GM13977 (cell line): ENCODE measurements at regions not wholly inside any gene's neighbourhood (a gene's known extent, or its start where the extent isn't known, plus 50 kb on each side); places are given as distances from the start of the nearest gene placed in this dataset.

Experiments used
- DNase-seq: peaks from one replicate; pipeline ENCODE4 v3.0.0; 2012; ENCODE audit warnings: low spot score
- in situ Hi-C: fragments of 300-500 bp; cut with MboI; formaldehyde crosslinking; loops from one replicate; pipeline ENCODE4 v1.12.0; 2022; ENCODE audit warnings: low sequenced_read_pairs, low pct_unique_long_range_greater_than_20kb, mixed read lengths, inconsistent platforms; ENCODE audit not compliant: unreplicated experiment
- TF ChIP-seq, protein P1 (sequence below): IDR thresholded peaks from 2 replicates; pipeline ENCODE4 v1.5.1; 2012; ENCODE audit warnings: mild to moderate bottlenecking, control low read depth; ENCODE audit not compliant: insufficient read depth; ENCODE audit errors: extremely low read depth, missing control alignments

DNA sequence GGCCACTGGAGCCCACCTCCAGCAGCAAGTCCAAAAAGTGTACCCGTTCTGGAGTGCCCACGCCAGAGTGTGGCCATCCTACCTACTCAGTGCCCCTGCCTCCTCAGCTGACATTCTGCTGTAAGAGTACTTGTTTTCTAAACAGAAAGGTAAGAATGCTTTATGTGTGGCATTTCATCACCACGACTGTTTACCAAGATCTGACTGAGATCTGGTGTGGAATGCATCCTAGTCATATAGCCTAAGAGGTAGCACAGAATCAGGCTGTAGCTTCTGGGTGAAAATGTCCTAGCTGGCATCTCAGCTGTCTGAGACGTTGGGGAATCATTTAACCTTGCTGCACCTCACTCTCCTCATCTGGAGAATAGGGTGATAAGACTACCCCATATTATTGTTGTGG, 638.7 kb upstream of the TENM3 start:
- TF ChIP-seq, protein P1, sequence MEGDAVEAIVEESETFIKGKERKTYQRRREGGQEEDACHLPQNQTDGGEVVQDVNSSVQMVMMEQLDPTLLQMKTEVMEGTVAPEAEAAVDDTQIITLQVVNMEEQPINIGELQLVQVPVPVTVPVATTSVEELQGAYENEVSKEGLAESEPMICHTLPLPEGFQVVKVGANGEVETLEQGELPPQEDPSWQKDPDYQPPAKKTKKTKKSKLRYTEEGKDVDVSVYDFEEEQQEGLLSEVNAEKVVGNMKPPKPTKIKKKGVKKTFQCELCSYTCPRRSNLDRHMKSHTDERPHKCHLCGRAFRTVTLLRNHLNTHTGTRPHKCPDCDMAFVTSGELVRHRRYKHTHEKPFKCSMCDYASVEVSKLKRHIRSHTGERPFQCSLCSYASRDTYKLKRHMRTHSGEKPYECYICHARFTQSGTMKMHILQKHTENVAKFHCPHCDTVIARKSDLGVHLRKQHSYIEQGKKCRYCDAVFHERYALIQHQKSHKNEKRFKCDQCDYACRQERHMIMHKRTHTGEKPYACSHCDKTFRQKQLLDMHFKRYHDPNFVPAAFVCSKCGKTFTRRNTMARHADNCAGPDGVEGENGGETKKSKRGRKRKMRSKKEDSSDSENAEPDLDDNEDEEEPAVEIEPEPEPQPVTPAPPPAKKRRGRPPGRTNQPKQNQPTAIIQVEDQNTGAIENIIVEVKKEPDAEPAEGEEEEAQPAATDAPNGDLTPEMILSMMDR = no peak
- in situ Hi-C loops = no loop called here

DNA sequence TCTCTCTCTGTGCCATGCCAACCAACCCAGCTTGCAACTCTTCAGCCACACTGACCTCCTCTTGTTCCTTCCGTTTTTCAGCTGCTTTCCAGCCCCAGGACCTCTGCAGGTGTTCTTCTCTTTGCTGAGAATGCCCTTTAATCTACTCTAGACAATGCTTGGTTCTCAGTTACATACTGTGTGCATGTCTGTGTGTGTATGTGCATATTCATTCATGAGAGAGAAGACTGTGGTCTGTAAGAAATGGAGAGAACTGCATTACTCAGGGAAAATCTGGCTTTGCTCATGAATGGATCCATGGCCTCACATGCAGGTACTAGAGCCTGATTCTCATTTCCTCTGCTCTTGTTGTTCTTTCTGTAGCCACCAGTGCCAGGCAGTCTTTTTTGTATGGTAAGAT, 636.9 kb upstream of the TENM3 start:
- TF ChIP-seq, protein P1 = no peak
- DNase-seq = no peak
- in situ Hi-C loops = no loop called here

More for the DNA sequence above, 638.7 kb upstream of the TENM3 start:
- DNase-seq = no peak

- in situ Hi-C loops = no loop called here
- TF ChIP-seq, protein P1 = no peak
- no peak for DNase-seq
Observed at GRCh38 chr4:181608181-181608580, 635.0 kb upstream of the TENM3 start.

DNA sequence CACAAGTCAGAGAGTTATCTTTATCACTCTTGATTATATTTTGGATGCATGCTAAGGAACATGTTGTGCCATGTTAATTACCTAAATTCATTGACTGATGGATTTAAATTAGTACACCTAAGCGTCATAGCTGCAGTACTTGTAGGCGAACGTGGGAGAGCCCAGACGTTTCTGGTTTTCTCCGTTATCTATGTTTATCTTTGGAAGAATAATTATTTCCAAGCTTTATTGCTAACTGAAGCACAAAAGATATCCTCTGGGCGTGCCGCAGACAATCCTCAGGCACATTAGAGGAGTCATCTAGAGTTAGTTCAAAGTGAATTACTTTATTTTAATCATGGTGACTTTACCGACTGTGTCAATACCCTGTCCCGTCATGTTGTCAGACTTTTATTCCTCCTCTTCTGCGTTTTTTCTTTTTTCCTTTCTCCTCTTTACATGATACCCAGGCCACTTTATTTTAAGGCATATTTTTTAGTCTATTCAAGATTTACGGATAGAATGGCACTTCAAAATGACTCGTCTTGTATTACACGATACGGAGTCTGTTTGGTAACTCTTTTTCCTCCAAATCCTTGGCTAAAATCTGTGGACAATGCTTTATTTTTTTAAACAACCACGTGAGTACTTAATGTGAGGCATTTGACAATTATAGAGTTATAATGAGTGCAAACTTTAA, 632.0 kb upstream of the TENM3 start:
- TF ChIP-seq, protein P1 = no peak
- no peak for DNase-seq
- in situ Hi-C loops = no loop called here

DNA sequence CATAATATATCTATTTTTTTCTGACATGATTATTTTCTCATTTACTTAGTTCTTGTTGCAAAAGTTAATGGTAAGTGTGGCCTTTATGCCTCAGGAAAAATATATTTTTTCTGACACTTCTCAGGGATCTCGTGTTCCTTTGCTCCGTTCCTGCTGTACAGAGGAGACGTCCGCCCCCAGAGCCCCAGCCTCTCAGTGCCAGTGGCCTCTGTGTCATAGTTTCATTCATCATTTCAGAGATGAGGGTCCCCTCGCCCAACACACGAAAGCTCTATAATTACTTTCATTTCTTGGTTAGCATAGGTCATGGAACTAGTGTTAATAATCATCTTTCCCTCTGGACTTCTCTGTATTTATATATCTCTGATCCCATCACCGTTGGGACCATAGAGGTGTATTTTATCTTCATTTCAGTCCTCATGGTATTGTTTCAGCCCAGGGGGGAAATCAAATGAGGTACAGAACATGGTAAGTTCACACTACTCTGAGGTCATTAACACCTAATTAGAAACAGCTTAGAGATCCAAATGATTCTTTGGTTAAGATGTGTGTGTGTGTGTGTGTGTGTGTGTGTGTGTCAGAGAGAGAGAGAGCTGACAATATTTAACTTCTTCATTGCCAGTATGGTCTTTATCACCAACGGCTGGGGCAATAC, 631.1 kb upstream of the TENM3 start:
- TF ChIP-seq, protein P1 = no peak
- in situ Hi-C loops = no loop called here
- DNase-seq = no peak

GRCh38 chr4:181613200-181613599, 630.0 kb upstream of the TENM3 start:
- in situ Hi-C loops = no loop called here
- DNase-seq = no peak
- TF ChIP-seq, protein P1 = no peak
